ENCODE measurements at regions not wholly inside any gene's neighbourhood (a gene's known extent, or its start where the extent isn't known, plus 50 kb on each side); places are given as distances from the start of the nearest gene placed in this dataset.

DNA sequence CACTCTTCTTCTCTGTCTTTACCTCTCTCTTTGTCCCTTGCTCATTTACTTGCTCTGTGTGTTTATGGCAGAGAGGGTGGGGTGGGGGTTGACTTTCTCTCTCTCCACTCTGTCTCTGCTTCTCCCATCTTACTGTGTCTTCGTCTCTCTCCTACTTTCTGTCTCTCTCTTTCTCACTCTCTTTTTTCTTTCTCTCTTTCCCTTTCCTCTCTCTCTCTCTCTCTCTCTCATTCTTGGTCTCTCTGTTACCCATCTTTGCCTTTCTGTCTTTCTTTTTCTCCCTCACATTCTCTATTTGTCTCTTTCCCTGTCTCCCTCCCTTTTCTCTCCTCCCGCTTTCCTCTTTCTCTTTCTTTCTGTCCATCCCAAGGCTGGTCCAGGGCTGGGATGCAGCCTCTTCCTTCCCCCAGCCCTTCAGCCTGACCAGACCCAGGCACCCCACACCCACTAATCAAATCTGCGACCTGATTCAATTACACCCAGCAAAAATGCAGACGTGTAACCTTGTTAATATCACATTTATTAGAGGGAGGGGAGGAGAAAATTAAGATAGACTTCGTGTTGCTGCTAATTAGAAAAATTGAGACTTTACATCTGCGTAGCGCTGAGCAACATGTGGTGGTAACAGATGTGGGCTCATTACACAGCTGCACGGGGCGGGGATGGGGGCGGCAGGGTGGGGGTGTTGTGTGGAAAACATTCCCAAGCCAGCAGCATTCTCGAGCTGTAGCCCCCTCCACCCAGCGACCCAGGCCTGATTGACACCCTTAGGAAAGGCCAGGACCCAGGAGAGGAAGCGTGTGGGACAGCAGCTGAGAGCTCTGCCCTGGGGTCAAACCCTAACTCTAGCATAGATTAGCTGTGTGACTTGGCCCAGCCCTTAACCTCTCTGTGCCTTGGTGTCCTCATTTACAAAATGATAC, 124.9 kb upstream of the MAFB start:
- no peak for DNase-seq (ENCODE audit: low read depth in 2 of 2)
- no peak overlapping the region for H3K4me3 ChIP-seq (replicated peaks in 1 of 2; ENCODE audit: low read depth in 2 of 2, low read length in 2 of 2)
- TF ChIP-seq, protein P1, sequence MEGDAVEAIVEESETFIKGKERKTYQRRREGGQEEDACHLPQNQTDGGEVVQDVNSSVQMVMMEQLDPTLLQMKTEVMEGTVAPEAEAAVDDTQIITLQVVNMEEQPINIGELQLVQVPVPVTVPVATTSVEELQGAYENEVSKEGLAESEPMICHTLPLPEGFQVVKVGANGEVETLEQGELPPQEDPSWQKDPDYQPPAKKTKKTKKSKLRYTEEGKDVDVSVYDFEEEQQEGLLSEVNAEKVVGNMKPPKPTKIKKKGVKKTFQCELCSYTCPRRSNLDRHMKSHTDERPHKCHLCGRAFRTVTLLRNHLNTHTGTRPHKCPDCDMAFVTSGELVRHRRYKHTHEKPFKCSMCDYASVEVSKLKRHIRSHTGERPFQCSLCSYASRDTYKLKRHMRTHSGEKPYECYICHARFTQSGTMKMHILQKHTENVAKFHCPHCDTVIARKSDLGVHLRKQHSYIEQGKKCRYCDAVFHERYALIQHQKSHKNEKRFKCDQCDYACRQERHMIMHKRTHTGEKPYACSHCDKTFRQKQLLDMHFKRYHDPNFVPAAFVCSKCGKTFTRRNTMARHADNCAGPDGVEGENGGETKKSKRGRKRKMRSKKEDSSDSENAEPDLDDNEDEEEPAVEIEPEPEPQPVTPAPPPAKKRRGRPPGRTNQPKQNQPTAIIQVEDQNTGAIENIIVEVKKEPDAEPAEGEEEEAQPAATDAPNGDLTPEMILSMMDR (IDR thresholded peaks at IDR 0.05; ENCODE audit: low read depth, low read length): no peak

GRCh38 chr20:40814631-40814960, 125.6 kb upstream of the MAFB start:
- no peak overlapping the region for H3K4me3 ChIP-seq (replicated peaks in 1 of 2; ENCODE audit: low read depth in 2 of 2, low read length in 2 of 2)
- TF ChIP-seq, protein P1 (IDR thresholded peaks at IDR 0.05; ENCODE audit: low read depth, low read length): no peak
- DNase-seq (ENCODE audit: low read depth in 2 of 2): no peak

- DNase-seq (ENCODE audit: low read depth in 2 of 2): no peak
- TF ChIP-seq, protein P1 (IDR thresholded peaks at IDR 0.05; ENCODE audit: low read depth, low read length): no peak
Measured at GRCh38 chr20:40815156-40816038, 126.4 kb upstream of the MAFB start.

GRCh38 chr20:40816039-40816352, 127.0 kb upstream of the MAFB start:
- no peak for DNase-seq (ENCODE audit: low read depth in 2 of 2)
- H3K4me3 ChIP-seq (replicated peaks in 1 of 2; ENCODE audit: low read depth in 2 of 2, low read length in 2 of 2): no peak overlapping the region
- TF ChIP-seq, protein P1 (IDR thresholded peaks at IDR 0.05; ENCODE audit: low read depth, low read length): no peak

More at GRCh38 chr20:40815156-40816038, 126.4 kb upstream of the MAFB start:
- H3K4me3 ChIP-seq (replicated peaks in 1 of 2; ENCODE audit: low read depth in 2 of 2, low read length in 2 of 2): no peak overlapping the region

DNA sequence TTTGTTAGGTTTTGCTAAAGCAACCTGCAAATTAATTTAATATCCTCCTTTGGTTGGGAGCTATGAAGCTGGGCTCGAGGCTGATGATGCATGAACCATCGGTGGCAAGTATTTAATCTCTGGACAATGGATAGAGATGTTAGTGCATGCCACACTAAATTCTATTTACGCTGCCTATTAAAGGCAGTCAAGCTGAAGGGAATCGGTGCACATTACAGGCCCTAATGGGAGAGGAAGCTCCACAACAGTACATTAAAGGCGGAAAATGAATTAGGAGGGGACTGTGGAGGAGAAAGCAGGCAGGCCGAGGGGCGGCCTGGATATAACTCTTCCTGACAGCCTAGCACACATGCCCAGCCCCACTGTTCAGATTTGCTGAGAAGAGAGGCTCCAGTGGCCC, 132.4 kb upstream of the MAFB start:
- no peak for DNase-seq (ENCODE audit: low read depth in 2 of 2)
- TF ChIP-seq, protein P1 (IDR thresholded peaks at IDR 0.05; ENCODE audit: low read depth, low read length): no peak
- H3K4me3 ChIP-seq (replicated peaks in 1 of 2; ENCODE audit: low read depth in 2 of 2, low read length in 2 of 2): no peak overlapping the region

DNA sequence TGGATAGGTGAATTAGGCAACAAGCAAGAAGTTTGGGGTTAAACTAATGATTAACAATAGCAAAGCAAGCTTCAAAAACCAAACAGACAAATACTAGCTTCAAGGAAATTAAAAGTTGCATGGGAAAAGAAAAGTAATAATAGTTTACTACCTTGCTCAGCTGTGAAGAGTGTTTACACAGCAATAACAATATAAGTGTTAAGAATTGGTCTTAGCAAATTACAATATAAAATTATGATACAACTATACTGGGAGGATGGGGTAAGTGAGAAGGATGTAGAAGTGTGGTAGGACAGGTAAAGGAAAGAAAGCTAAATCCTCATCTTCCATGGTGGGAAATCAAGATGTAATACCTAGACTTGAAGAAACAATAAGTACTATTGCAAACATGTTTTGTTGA, 137.7 kb upstream of the MAFB start:
- TF ChIP-seq, protein P1 (IDR thresholded peaks at IDR 0.05; ENCODE audit: low read depth, low read length): no peak
- H3K4me3 ChIP-seq (replicated peaks in 1 of 2; ENCODE audit: low read depth in 2 of 2, low read length in 2 of 2): no peak overlapping the region
- no peak for DNase-seq (ENCODE audit: low read depth in 2 of 2)

Data from cardiac fibroblast (primary cell).